Transverse colon (tissue), 4 donors: ENCODE measurements at regions not wholly inside any gene's neighbourhood (a gene's known extent, or its start where the extent isn't known, plus 50 kb on each side); places are given as distances from the start of the nearest gene placed in this dataset.

Experiments used
- DNase-seq: peaks from one replicate; pipeline ENCODE4 v3.0.0-alpha.2; 2019
- H3K27ac ChIP-seq, 4 donors: fragments of 200-600 bp; sonication (generic); 2 replicates each; pipeline ENCODE4 v1.5.1; 2016 to 2018; ENCODE audit warnings: inconsistent platforms in 4 of 4
- H3K27me3 ChIP-seq: fragments of 200-600 bp; sonication (generic); 2 replicates; pipeline ENCODE4 v1.5.1; 2017; ENCODE audit warnings: inconsistent platforms
- H3K36me3 ChIP-seq, 4 donors: fragments of 200-600 bp; sonication (generic); 2 replicates each; pipeline ENCODE4 v1.5.1; 2017 to 2019; ENCODE audit warnings: inconsistent platforms in 4 of 4
- H3K4me1 ChIP-seq, 4 donors: fragments of 200-600 bp; sonication (generic); 2 replicates each; pipeline ENCODE4 v1.5.1; 2017 to 2020; ENCODE audit warnings: inconsistent platforms in 4 of 4
- H3K4me3 ChIP-seq, 4 donors: fragments of 200-600 bp; sonication (generic); 1 replicate in 1 of 4; 2 replicates in 3 of 4; pipeline versions ENCODE4 v1.5.1 to v1.6.1; 2017 to 2019; ENCODE audit warnings: inconsistent platforms in 4 of 4
- H3K9me3 ChIP-seq, 2 donors: fragments of 200-600 bp; sonication (generic); 2 replicates each; pipeline ENCODE4 v1.5.1; 2017 to 2019; ENCODE audit warnings: inconsistent platforms in 2 of 2
- EP300 ChIP-seq: sonication (generic); formaldehyde crosslinking; IDR thresholded peaks from one replicate; pipeline ENCODE4 v1.6.1; 2017; ENCODE audit warnings: antibody characterized with exemption, low read depth
- POLR2A ChIP-seq: fragments of 450-650 bp; IDR thresholded peaks from one replicate; pipeline ENCODE4 v1.6.1; 2016; ENCODE audit warnings: antibody characterized with exemption, mild to moderate bottlenecking, moderate library complexity
- POLR2AphosphoS5 ChIP-seq, 3 donors: sonication (generic); formaldehyde crosslinking; IDR thresholded peaks; one replicate each; pipeline ENCODE4 v1.6.1; 2016; ENCODE audit warnings: antibody characterized with exemption in 3 of 3
- WGBS, 2 donors: methylation state at CpG; one replicate each; pipeline ENCODE4 v1.1.5; 2018; ENCODE audit warnings: low coverage in 1 of 2; 5-methylcytosine and 5-hydroxymethylcytosine counted together
- in situ Hi-C, 4 donors: fragments of 200-750 bp; cut with MboI; loops; one replicate each; pipeline versions ENCODE4 v1.15.0 to v1.15.1; 2017; ENCODE audit warnings: low sequenced_read_pairs in 3 of 4, low pct_ligation_motif_present in 1 of 4, low pct_unique_long_range_greater_than_20kb in 1 of 4
- intact Hi-C: fragments of 100-400 bp; cut with DNase I; formaldehyde crosslinking; loops from one replicate; pipeline ENCODE4 v1.15.1; 2023; ENCODE audit warnings: low total_unique reads
- TF ChIP-seq, protein P1 (sequence below), 5 experiments: fragments of 200-600 bp in 3 of 5; fragments of 450-650 bp in 2 of 5; sonication (generic) in 3 of 5; IDR thresholded peaks; 1 replicate in 2 of 5; 2 replicates in 3 of 5; pipeline ENCODE4 v1.5.1; 2016 to 2017; ENCODE audit warnings: antibody characterized with exemption in 5 of 5, inconsistent platforms in 3 of 5, mild to moderate bottlenecking in 2 of 5, moderate library complexity in 1 of 5

DNA sequence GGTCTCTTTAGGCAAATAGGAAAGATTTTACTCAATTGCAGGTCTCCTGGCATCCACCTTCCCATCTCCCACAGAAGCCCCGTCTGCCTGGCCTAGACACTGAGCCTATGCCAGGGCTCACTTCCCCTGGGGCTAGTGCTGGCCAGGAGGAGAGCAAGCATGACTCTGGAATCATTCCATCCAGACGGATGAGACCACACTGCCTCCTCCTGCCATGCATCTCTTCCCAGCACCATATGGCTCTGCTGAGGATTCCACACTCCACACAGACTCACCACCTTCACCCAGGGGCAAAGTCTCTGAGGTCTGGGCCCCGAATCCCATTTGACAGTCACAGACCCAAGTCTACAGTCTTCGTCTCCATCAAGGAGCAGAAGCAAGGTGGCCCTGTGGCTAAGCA is 346.5 kb downstream of the C16orf95 start:
- in situ Hi-C loops (no loop called here), intact Hi-C loops (no loop called here)
- Histone ChIP-seq H3K27me3 (no peaks in the 10 kb centered on the region), H3K27ac (no peak overlapping the region), H3K4me1 (no peaks in the 10 kb centered on the region), H3K4me3 (no peak overlapping the region), H3K36me3 (no peaks in the 10 kb centered on the region), H3K9me3 (no peaks in the 10 kb centered on the region)
- no peak for TF ChIP-seq POLR2A
- TF ChIP-seq EP300, result no peak
- TF ChIP-seq, protein P1, sequence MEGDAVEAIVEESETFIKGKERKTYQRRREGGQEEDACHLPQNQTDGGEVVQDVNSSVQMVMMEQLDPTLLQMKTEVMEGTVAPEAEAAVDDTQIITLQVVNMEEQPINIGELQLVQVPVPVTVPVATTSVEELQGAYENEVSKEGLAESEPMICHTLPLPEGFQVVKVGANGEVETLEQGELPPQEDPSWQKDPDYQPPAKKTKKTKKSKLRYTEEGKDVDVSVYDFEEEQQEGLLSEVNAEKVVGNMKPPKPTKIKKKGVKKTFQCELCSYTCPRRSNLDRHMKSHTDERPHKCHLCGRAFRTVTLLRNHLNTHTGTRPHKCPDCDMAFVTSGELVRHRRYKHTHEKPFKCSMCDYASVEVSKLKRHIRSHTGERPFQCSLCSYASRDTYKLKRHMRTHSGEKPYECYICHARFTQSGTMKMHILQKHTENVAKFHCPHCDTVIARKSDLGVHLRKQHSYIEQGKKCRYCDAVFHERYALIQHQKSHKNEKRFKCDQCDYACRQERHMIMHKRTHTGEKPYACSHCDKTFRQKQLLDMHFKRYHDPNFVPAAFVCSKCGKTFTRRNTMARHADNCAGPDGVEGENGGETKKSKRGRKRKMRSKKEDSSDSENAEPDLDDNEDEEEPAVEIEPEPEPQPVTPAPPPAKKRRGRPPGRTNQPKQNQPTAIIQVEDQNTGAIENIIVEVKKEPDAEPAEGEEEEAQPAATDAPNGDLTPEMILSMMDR (IDR thresholded peaks at IDR 0.05), result no peak
- no peak for TF ChIP-seq POLR2AphosphoS5 (IDR thresholded peaks at IDR 0.05)
- WGBS, 2 donors, result 80 to 100% methylated on average over 1 to 3 of the region's 4 CpGs
- DNase-seq, result no peak

DNA sequence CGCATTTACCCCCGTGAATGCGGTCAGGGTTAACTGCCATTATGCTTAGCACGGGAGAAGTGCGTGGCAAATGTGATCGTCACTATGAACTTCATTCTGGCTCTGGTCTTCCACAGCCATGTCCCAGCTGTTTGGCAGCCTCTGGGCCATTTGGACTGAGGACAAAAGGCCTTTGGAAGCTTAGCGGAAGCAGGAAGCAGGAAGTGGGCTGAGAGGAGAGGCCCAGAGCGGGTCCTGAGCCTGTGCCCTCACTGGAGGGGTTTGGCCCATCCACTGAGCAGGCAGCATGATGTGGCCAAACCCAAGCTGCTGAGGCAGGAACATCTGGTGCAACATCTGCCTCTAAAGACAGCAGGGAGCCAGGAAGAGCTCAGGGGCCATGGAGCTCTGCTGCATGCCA is 345.9 kb downstream of the C16orf95 start:
- no peaks in the 10 kb centered on the region for H3K27me3 ChIP-seq

DNA sequence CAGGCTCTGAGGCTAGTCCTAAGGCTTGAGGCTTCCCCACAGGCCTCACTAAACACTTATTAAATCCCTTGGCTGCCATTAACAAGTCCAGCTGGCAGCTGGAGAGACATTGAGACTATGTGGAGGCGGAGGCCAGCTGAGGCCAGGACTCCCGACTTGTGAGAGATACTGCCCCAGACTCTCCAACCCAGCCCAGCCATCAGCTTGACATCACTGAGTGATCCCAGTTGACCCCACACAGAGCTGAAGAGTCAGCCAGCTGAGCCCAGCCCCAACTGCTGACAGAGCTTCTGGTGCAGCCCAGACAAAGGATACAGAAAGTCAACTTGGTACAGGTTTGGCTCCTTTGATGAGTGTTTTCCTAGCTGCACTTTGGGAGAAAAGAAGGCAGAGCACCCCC is 343.1 kb downstream of the C16orf95 start:
- Histone ChIP-seq H3K27me3 (no peaks in the 10 kb centered on the region), H3K9me3 (no peaks in the 10 kb centered on the region), H3K4me1 (no peaks in the 10 kb centered on the region), H3K27ac (no peak overlapping the region), H3K4me3 (no peak overlapping the region), H3K36me3 (no peaks in the 10 kb centered on the region)
- TF ChIP-seq POLR2A (no peak), EP300 (no peak), POLR2AphosphoS5 (IDR thresholded peaks at IDR 0.05) (no peak)
- TF ChIP-seq, protein P1 (IDR thresholded peaks at IDR 0.05), result no peak
- DNase-seq, result no peak
- intact Hi-C loops, result no loop called here
- in situ Hi-C loops, result no loop called here
- WGBS, 2 donors, result 100% methylated on average over 2 of the region's 2 CpGs; no CpG with 5 or more reads in 1 of the 2 donors

More for the DNA sequence above, 345.9 kb downstream of the C16orf95 start:
- in situ Hi-C loops (no loop called here), intact Hi-C loops (no loop called here)
- DNase-seq, result no peak
- WGBS, 2 donors, result 65 to 84% methylated on average over 6 to 8 of the region's 8 CpGs
- TF ChIP-seq, protein P1 (IDR thresholded peaks at IDR 0.05), result no peak
- TF ChIP-seq EP300, result no peak
- no peak for TF ChIP-seq POLR2A
- no peak for TF ChIP-seq POLR2AphosphoS5 (IDR thresholded peaks at IDR 0.05)
- no peak overlapping the region for H3K4me3 ChIP-seq
- no peaks in the 10 kb centered on the region for H3K4me1 ChIP-seq
- no peaks in the 10 kb centered on the region for H3K9me3 ChIP-seq
- no peak overlapping the region for H3K27ac ChIP-seq
- H3K36me3 ChIP-seq, result no peaks in the 10 kb centered on the region

DNA sequence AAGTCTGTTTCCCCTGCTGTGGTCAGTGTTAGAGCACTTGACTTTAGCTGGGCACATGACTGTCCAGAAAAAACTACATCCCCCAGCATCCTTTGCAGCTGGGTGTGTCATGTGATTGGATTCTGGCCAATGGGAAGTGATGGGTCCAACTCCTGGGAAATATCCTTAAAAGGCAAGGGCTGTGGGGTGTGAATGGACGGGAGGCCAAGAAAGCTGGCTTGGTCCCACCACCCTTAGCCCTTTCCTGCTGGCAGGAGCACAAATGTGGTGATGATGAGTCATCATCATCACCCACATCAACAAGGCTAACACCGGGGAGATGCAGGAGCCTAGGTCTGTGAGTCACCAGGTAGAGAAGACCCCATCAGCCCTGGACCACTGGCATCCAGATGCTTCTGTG is 341.7 kb downstream of the C16orf95 start:
- DNase-seq, result no peak
- intact Hi-C loops, result no loop called here
- WGBS, 2 donors, result 19% methylated on average over 2 of the region's 2 CpGs; no CpG with 5 or more reads in 1 of the 2 donors
- H3K27me3 ChIP-seq, result no peaks in the 10 kb centered on the region
- no peaks in the 10 kb centered on the region for H3K9me3 ChIP-seq
- no peak overlapping the region for H3K4me3 ChIP-seq
- in situ Hi-C loops, result no loop called here
- H3K27ac ChIP-seq, result no peak overlapping the region
- TF ChIP-seq, protein P1 (IDR thresholded peaks at IDR 0.05), result no peak
- TF ChIP-seq POLR2AphosphoS5 (IDR thresholded peaks at IDR 0.05) (no peak), POLR2A (no peak), EP300 (no peak)
- no peaks in the 10 kb centered on the region for H3K4me1 ChIP-seq
- H3K36me3 ChIP-seq, result no peaks in the 10 kb centered on the region
